NCI-H82 treated with DMSO at 0.1 percent for 48 hours (cell line): ENCODE measurements at regions not wholly inside any gene's neighbourhood (a gene's known extent, or its start where the extent isn't known, plus 50 kb on each side); places are given as distances from the start of the nearest gene placed in this dataset.
A peak's percentile ranks its signal among the peaks of the same experiment; 100 is the strongest.

Source experiments
- DNase-seq: peaks from one replicate; lab custom pipeline; 2025; ENCODE audit not compliant: unreplicated experiment; lab: John Stamatoyannopoulos, UW

DNA sequence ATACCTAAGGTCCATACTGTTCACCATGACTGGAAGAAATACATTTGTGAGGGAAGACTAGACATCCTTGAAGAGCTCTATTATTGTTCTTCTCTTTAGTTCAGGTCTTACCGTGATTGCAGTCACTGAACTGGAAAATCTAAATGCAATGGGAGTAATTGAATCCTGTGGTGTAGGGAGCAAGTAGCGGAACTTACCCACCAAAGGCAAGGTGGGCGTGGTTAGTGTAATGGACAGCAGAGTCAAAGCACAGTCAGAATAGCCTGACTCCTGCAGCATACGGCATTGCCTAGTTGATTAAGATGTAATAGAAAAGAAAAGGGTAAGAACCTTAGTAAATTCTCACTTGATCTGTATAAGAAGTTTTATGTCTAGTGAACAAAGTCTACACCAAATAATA, 679.7 kb upstream of the EPHA7 start:
- no peak for DNase-seq

DNA sequence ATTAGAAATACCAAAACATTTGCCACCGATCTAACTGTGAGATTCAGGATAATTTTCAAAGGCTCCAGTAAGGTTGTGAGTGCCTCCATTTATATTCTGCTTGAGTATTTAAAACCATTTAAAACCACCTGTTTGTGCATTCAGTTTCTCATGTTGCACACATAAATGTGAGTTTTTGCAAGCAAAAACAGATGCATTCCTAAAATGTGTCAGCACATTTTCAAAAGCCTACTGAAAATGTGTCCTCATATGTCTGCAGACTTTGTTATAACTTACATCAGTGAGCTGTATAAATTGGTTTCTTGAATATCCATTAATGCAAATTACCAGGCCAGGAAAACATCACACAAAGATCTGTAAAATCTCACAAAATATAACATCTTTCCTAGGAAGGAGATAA, 676.6 kb upstream of the EPHA7 start:
- no peak for DNase-seq

- no peak for DNase-seq
Measured at GRCh38 chr6:94089941-94090340, 670.6 kb upstream of the EPHA7 start.

DNA sequence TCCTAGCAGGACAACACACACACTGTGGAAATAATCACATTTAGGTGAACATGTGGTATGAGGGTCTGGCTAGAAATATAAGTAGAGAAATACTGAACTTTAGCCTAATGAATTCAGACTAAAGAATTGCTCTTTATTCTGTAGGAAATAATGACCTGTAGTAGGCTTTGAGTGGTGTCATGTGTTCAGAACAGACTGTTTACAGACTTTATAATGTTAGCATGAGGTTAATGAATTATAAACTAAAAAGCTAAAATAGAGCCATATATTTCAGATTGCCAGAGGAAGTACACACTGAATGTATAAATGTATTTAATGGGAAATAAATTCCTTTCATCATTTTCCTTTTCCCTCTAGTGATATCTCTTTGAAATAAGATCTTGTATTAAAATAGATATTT, 669.5 kb upstream of the EPHA7 start:
- DNase-seq: no peak

DNA sequence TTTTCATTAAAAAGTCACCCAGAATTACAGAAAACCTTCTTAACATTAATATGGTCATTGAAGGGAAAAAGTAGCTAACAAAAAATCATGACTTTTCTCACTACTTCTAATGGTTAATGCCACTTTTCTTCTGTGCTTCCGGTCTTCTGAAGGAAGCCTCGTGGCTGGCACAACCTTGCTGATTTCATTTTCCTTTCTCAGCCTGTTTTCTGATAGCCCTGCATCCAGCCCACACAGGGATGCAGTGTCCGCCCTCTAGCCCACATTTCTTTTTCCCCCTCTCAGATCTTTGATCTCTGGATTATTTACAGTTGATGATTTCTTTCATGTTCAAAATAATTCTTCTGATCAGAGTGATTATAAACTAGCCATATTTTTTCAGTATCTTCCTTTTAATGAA, 655.4 kb upstream of the EPHA7 start:
- DNase-seq: no peak

DNA sequence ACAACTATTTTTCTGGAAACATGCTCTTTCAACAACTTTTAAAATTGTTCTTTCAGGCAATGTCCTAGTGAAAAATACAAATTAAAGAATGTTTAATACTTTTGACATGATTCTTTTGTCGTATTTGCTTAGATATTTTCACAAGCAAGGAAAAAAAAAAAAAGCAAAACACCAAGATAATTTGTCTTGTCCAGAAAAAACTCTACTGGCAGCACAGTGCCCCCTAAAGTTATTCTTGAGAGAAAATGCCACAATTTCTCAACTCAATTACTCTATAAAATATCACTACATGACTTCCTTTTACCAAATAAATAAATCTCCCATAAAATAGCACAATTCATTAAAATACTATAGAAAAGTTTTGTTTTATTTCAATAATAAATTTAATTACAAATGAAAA, 652.5 kb upstream of the EPHA7 start:
- DNase-seq: no peak

DNA sequence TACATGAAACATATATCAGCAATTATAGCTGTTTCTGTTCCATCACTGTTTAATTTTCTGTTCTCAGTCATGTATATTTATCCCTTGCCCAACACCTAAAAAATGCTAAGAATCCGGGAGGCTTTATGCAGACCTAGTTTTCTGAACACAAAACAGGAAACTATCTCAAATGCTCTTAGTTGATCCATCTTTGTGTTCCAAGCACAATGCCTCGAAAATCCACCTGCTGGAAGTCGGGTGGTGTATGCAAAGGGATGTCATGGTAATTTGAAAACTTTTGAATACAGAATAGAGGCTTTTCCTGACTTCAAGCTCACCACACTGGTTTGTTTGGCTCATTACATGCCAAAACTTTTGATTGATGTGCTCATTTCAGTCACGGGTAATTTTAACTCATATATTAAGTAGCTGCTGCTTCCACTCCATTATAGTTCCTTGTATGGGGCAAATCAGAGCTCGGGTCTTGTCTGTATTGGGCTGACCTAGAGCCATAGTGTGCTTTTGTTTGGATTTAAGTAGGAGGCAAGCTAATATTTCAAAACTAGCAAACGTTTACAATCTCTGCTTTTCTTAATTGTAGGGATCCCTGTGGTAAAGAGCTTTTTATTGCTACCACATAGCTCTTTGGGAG, 646.5 kb upstream of the EPHA7 start:
- DNase-seq: no peak

- no peak for DNase-seq
Measured at GRCh38 chr6:94052749-94053148, 633.4 kb upstream of the EPHA7 start.

DNA sequence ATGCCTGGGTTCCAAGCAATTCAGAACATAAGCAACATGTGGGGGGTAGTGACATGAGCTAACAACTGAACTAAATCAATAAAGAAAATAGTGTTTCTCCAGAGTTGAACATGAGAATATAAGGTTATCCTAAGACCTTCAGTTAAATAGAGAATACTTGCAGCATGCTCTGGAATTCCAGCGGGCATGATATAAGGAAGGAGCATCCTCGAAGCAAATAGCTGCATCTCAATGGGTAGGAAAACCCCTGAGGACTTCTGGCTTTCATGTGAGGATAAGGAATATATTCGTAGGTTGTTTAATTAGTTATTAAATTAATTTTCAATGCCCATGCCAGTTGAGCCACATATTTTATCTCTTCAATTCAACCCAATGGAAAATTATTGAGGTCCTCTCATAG, 631.2 kb upstream of the EPHA7 start:
- DNase-seq: no peak

GRCh38 chr6:94049001-94049400, 629.6 kb upstream of the EPHA7 start:
- no peak for DNase-seq

DNA sequence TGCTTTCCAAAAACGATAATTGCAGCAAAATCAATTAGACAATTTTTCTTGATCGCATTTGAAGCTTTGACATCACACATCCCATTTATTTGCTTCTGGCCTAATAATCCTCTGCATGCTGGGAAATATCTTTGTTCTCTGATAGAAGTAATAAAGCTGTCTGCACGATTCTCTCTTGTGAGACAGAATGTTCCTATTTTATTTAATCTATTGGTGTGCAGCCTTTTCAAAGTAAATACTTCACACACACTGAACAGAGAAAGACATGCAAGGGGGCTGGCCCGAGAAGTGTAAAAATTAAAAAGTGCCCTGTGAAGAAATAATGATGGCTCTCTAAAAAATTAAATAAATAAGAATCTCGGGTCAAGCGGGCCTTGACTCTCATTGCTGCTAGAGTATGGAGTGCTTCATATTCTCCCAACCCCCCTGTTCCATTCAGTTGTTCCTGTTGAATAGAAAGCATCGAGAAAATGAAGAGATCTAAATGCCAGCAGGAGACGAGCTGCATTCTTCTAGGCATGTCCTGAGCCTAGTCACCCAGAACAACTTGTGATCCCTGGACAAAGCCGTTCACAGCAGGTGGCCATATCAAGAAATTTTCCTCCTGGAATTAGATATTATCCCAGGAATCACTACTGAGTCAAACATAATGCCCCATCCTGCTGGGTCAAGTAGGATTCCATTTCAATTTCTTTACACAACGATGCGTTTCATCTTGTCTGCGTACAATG, 625.9 kb upstream of the EPHA7 start:
- DNase-seq: no peak

DNA sequence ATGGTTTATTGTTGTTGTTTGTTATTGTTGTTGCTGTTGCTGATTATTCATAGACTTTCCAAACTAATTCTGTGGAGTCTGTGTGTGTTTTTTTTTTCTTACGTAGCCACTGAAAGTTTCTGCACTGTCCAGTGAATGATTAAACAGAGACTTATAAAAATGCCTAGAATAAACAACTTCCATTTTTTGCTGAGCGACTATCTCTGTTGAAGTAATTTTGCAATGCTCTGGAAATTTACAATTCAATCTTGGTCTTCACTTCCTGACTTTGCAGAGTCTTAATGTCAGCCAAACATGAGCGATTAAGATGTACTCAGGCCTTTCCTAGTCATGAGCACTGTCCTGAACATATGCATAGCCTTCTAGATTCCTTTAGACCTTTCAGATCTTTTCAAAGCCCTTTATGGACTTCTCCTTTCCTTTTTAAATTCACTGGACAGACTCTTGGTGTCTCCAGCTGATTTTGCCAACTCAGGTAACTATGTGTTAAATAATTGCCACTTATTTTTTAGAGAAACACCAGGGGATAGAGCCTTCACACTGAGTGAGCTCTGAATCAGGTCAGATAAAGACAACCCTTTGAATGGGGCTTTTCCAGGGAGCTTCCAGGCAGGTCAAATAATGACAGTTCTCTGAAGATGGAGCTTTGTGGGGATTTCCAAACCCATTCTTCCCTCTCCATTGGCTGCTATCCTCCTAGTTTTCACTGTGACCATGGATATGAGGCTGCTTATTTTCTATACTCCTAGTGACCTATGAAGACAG, 622.8 kb upstream of the EPHA7 start:
- no peak for DNase-seq

DNA sequence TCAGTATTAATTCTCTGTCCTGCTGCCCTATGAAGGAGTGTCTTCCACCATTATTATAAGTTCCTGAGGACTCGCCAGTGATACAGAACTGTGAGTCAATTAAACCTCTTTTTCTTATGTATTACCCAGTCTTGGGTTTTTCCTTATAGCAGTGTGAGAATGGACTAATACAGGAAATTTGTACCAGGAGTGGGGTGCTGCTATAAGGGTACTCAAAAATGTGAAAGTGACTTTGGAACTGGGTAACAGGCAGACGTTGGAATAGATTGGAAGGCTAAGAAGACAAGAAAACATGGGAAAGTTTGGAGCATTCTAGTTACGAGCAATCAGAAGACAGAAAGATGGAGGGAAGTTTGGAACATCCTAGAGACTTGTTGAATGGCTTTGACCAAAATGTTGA, 616.7 kb upstream of the EPHA7 start:
- no peak for DNase-seq

GRCh38 chr6:94027374-94027773, 608.0 kb upstream of the EPHA7 start:
- DNase-seq: no peak

GRCh38 chr6:94026575-94026974, 607.2 kb upstream of the EPHA7 start:
- DNase-seq: no peak

DNA sequence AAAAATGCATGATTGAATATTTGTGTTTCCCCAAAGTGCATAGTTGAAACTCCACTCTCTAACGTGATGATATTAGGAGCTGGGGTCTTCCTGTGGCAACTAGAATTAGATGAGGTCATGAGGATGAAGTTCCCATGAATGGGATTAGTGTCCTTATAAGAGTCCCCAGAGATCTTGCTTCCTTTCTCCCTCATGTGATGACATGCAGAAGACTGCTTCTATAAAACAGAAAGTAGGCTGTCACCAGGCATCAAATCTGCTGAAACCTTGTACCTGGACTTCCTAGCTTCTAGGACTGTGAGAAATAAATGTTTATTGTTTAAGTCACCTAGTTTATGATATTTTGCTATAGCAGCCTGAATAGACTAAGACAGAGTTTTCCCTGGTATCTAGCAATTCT, 586.5 kb upstream of the EPHA7 start:
- no peak for DNase-seq

DNA sequence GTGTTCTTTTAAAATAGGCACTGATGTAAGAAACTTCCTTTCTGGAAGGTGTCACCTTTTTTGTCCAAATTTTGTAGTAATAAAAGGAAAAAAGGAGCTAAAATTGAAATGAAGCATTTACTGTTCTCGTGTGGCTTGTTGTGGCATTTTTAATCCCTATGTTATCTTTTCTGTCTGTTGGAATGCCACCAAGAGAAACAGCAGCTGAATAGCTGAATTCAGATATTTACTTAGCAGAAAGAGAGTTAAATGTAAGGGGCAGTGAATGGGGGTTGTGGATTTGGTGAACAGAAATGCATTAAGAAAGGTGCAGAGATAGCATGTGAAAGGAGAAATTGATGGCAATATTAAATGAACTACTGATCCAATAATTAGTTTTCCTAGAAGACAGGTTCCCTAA, 573.6 kb upstream of the EPHA7 start:
- no peak for DNase-seq

GRCh38 chr6:93989630-93990029, 570.3 kb upstream of the EPHA7 start:
- no peak for DNase-seq

DNA sequence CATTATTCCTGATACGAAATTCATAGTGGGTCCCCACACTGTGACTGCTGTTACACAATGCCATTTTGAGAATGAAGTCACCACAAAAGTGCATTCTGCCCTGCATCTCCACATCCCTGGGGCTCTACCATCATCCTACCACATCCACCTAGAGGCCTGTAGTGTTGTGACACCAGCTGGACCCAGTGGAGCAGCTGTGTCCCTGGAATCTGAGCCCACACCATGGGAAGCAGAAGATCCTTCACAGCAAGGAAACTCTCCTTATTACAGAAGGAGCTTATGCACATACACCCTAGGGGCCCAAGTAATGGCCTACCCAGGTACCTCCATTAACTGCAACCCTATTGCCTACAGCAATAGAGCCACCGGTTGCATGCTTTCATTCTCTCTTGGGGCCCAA, 566.6 kb upstream of the EPHA7 start:
- DNase-seq: no peak

DNA sequence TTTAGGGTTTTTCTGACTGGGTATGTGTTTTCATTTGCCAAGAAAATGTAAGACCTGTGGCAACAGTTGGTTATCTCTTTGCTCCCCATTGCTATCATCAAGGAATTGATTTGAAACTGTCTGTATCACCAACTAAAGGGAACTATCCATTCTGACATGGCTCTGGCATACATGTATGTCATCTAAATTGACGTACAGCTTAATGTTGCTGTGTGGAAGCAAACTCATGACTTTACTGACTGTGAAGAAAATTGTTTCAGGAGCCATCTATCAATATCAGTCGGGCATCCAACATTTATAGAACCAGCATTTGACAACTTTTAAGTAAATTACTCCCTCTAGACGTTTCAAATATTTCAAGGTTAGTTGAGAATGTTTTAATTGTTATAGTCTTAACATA, 555.8 kb upstream of the EPHA7 start:
- DNase-seq: no peak

- peak; percentile 29 for DNase-seq
Measured at GRCh38 chr6:93974332-93974731, 555.0 kb upstream of the EPHA7 start.

GRCh38 chr6:93972791-93973190, 553.4 kb upstream of the EPHA7 start:
- no peak for DNase-seq
